Ecto neural progenitor cell (in vitro differentiated cells): ENCODE measurements at regions not wholly inside any gene's neighbourhood (a gene's known extent, or its start where the extent isn't known, plus 50 kb on each side); places are given as distances from the start of the nearest gene placed in this dataset.
"Not testable (repeated sequence)": the region's sequence is repeated elsewhere in the genome, so short reads cannot be mapped to it uniquely, and the experiment has no call there.

Source experiments
- DNase-seq: peaks from one replicate; pipeline ENCODE4 v3.0.0-alpha.2; 2018; ENCODE audit warnings: low spot score

DNA sequence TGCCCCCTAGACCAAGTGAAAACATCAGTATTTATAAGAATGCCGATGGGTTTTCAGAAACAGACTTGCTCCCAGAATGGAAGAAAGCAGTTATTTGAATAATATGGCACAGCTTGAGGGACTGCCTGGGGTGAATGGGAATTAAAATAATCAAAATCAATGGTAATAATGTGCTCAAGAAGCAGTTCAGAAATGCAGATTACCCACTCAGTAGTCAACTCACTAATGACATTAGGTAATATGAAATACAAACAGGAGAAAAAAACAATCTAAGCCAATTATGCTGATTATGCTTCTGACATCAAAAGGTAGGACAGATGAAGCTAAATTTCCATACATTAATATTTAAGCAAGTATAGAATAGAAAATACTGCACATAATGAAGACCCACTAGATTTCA is 179.3 kb downstream of the ENC1 start:
- no peak for DNase-seq

DNA sequence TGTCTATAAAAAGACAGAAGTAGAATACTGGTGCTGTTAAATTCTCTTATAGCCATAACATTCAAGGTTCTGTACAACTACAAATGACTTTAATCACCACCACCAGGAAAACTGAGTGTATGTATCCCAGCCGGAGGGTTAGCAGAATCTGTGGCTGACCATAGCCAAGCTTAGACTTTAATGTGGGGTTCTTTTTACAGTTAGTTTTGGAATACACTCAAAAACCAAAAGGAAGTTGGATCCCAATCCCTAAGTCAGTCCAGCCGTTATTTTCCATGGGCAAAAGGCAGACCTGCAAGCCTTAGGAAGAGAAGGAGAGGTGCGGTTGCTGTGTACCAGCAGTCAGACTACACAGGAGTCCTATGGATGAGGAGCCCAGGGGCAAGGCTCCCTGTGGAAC is 179.8 kb downstream of the ENC1 start:
- DNase-seq = no peak

DNA sequence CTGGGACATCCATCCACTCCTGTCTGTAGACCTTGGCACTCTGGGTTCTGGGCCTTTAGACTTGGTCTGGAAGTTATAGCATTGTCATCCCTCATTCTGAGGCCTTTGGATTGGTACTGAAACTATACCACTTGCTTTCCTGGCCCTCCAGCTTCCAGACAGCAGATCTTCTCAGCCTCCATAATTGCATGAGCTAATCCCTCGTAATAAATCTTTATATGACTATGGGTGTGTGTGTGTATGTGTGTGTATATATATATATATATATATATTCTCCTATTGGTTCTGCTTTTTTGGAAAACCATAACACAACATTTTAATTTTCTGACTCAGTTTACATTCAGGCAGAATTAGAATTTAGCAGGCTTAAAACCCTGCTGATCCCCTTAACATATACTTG is 180.5 kb downstream of the ENC1 start:
- no peak for DNase-seq

DNA sequence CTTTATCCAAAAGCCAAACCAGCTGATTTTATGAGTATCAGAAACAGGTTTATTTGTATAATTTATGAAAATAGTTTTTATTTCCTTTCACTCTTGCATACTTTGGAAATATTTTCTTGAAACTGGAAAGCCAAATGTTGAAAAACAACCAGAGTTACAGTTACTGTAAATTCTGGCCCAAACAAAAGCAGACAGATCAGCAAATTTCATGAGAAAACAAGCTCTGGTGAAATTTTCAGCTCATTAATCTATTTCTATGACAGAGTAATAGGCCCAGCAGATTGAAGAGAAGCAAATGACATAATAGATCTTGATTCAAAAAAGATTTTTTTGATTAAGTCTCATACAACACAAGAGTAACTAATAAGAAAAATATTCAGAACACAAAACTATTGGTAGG is 182.7 kb downstream of the ENC1 start:
- DNase-seq = no peak

DNA sequence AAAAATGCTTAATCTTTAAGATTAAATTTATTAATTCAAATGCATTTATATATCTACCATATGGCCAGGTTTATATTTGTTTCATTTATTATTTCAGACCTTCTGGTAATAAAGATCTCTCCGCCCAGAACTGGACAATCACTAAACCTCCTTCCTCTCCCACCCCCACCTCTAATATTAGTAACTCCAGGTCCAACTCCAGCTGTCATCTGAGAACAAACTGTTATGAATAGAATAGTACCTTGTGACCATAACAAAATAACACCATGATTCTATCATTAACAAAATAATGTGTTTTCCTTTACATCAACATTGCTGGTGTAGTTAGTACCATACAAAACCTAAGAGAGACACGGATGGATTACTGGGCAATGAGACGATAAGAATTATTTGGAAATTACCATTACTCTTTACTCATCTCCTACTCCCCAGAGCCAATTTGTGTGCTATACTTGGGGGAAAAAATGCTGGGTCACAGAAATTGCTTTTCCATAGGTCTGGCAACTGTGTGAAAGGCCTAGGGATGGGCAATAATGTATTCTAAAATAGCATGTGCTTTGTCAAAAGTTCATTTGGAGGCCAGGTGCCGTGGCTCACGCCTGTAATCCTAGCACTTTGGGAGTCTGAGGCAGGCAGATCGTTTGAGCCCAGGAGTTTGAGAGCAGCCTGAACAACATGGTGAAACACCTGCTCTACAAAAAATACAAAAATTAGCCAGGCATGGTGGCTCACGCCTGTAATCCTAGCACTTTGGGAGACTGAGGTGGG is 186.1 kb downstream of the ENC1 start:
- DNase-seq = no peak

DNA sequence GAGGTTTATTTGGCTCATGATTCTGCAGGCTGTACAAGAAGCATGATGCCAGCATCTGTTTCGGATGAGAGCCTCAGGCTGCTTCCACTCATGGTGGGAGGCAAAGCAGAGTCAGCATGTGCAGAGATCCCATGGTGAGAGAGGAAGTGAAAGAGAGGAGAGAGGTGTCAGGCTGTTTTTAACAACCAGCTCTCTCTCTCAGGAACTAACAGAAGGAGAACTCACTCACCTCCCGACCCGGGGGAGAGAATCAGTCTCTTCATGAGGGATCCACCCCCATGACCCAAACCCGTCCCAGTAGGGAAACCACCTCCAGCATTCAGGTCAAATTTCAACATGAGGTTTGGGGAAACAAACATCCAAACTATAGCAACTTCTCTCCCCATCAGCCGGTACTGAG is 187.7 kb downstream of the ENC1 start:
- DNase-seq = no peak

DNA sequence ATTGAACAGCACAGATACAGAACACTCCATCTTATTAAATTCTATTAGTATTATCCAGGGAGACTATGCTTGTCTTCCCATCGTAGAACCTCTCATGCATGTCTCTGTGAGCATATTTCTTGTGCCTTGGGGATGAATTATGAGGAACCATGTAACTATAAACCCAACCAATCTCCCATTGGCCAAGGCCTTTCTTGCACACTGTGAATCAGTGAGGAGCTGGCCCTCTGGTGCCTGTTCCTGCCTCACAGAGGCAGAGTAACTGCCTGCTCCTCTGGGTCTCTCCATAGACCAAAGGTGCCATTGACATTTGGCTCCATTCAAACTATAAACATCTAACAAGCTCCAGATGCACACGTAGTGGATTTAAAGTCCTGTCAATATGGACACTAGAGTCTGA is 190.4 kb downstream of the ENC1 start:
- no peak for DNase-seq

DNA sequence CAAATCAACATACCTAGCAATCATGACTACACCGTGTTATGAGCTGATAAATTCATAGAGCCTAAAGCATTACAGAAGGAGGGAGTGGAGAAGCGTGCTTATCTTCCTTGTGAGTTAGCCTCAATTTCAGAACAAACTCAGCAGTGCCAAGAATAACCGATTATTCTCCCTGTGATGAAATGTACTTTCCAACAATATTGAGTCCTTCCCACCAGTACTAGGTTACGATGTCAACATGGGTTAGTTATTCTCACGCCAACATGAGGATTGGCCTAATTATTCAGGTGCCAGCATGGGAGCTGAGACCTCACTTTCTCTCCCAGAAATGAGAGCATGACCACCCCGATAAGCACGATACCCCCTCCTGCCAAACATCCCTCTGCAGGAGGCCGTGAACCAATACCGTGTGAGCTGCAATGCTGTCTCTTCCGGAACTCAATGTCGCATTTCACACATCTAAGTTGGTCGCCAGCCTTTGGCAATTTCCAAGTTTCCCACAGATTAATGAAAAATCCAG is 193.7 kb downstream of the ENC1 start:
- DNase-seq = no peak

DNA sequence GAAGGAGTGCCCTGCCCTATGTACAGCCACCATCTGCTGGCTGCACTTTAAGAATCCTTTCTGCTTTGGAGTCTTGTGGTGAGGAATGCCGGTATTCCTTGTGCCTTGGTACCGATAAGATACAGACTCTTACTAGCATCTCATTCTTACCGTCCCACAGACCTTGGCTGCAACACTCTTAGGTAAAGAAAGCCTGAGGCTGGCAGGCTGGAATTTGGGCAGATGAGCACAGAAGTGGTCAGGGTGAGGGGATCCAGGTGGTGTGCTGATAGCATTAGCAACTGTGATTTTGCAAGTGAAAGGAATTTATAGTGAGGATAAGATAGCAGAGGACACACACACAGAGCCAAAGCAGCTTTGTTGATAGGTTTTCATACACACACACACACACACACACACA is 198.1 kb downstream of the ENC1 start:
- peak; percentile 46 for DNase-seq

DNA sequence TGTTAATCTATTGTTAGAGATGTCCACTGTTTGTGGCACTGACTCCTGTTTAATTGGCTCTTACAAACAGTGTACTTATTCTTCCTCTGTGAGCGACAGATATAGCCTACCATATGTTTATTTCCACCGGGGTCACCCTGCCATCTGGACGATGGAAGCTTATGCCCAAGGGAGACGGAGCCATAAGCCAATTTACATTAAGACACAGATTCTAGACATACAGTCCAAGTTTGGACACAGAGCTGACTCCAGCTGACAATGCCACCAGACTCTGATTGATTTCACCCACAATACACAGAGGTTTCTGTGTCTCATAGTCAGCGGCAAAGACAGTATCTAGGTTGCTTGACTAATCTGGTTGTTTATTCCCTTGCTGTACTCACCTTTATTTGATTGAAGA is 198.9 kb downstream of the ENC1 start:
- no peak for DNase-seq

DNA sequence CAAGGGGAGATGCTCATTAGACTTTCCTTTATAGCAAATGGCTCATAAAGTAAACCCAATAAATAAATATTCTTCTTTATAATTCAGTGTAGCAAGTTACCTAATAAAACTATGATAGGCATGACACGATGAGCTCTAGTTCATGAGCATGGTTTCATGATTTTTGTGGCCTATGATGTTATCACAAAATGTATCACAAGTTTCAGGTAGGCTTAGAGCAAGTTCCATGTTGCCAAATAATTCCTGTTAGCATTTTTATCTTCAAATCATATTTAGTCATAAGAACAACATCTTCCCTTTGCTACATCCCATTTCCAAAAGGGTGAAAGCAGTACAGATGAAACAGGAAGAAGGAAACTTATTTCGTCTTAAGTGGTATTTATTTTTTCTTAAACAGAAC is 200.2 kb downstream of the ENC1 start:
- DNase-seq = no peak

DNA sequence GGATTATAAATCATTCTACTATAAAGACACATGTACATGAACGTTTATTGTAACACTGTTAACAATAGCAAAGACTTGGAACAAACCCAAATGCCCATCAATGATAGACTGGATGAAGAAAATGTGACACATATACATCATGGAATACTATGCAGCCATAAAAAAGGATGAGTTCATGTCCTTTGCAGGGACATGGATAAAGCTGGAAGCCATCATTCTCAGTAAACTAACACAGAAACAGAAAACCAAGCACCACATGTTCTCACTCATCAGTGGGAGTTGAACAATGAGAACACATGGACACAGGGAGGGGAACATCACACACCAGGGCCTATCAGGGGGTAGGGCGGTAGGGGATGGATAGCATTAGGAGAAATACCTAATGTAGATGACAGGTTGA is 202.7 kb downstream of the ENC1 start:
- DNase-seq = not testable (repeated sequence)

DNA sequence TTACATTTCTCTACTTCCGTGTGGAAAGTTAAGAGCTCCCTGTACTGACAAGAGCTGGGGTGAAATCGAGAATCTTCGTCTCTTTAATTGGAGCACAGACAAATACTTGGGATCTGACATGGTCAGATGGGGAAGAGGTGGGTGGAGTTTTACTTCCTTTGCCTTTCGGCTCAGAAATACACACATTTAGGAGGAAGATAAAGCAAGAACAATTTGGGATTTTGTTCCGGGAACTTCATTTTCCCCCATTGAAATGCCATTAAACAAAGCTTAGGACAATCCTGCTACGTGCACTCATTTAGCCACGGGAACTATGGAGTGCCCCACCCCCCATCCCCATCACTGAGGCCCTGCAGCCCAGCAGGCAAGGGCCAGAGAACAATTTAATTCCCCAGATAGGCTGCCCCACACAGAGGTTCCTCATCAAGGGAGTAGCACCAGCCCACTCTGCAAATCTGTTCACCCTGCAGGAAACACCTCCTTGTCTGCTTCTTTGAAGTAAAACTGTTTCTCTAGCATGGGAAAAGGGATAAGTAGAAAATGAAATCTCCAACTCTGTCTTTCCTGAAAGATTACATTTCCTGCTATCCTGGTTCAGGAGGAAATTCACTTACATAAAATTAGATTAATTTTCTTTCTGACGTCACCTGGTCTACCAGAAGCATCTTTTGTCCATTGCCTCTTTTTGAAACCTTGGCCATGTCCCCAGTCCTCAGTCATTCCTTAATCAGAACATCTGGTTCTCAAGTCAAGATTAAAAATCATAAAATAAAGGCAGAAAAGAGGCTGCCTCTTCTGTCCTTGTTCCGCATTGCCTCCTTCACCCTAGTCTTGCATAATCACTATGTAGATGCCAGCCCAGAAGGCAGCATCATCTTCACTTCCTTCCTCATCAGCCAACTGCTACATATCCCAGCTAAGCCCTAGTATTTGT is 206.4 kb downstream of the ENC1 start:
- DNase-seq = peak; percentile 54

DNA sequence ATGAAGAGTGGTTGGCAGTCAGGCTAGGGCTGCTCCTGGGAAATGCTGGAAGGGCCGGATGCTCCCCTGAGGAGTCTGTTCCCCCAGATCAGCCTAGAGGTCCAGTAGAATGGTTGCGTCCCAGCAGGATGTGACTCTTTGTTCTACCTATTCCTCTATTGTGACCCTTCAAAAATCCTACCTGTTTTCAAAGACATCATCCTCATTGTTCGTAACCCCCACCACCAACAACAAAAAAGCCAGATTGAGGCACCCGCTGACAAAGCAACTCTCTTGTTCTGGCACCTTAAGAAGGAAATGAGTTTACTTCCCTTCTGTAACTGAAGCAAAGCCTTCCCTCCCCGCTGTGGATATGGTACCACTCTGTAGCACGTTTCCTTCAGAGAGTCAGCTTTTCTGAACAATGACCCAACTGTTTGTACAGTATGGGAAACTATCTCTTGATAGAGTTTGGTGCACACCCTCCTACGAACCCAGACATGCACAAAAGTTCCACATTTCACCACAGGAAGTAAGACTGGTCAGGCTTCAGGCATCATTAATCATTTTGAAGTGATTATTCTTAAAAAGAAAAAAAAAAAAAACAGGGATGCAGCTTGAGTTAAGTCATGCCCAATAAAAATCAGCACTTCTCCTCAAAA is 207.2 kb downstream of the ENC1 start:
- DNase-seq = no peak

DNA sequence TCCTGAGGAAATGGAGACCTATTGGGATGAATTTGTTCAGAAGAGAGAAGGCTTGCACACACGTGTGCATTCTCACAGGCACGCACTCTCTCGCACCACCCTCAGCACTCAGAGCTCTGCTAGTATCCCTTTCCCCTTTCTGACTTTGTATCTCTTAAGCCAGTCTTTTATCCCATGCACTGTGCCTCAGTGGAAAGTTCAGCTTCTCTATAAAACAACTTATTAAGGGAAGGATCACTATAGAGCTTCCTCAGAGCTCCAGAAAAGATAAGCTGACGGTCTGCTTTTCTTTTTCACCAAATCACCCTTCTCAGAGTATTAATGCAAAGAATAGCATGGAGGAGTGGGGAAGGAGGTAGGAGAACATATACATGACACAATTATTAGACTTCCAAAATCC is 207.8 kb downstream of the ENC1 start:
- DNase-seq = no peak

DNA sequence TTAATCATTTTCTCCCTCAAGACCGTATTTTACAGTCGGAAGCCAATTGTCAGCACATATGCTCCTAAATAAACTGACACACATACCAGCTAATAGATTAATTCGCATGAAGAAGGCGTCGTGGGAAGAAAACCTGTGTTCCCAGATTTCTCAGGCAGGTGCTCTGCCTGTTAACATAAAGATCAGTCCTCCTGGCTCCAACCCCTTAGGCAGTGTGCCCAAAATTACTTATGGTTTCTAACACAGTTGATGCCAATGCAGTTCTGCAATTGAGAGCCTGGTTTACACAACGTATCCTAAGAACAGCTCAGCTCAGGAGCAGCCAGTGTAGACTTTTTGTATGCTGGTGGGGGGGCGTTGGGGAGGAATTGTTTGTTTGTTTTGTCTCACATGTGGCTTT is 208.3 kb downstream of the ENC1 start:
- DNase-seq = no peak

DNA sequence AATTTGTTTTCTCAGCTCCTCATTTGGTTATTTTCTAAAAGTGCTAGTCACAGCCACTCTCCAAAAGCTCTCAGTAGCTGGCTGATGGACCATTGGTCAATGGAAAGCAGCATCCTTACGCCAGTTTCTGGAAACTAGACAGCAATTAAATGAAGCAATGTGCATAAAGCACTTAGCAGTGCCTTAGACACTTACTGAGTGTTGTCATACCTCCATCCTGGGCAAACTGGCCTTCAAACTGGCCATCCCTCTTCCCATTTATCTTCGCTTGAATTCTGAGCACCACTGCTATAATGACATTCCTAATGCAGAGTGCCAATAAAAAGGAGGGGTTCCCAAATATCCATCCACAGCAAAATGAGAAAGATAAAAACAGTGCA is 209.2 kb downstream of the ENC1 start:
- DNase-seq = no peak

DNA sequence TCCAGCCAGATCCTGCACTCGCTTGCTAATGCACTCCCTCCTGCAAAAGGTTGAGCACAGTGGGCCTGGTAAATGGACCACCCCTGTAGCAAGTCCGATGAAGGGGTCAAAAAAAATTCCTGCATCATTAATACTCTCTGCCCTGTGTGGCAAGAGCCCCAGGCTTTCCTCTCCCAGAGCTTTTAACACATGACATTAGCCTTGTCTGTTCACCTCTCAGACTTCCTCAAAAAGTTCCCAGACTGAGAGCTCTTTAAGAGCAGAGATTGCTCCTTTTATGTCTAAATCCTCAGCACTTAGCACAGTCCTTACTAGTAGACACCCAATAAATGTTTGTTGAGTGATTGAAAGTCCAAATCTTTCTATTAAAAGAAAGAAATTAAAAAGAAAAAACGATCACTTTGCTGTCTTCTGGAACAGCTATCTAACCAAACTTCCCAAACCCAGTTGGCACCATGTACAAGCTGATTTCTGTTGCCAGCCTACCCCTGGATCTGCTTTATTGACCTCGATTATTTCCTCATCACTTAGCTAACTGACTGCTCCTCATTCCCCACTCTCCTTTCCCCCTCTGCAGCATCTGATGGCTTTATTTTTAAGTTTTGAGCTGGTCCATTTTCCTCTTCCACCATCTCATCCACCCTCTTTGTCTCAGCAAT is 209.8 kb downstream of the ENC1 start:
- DNase-seq = no peak

DNA sequence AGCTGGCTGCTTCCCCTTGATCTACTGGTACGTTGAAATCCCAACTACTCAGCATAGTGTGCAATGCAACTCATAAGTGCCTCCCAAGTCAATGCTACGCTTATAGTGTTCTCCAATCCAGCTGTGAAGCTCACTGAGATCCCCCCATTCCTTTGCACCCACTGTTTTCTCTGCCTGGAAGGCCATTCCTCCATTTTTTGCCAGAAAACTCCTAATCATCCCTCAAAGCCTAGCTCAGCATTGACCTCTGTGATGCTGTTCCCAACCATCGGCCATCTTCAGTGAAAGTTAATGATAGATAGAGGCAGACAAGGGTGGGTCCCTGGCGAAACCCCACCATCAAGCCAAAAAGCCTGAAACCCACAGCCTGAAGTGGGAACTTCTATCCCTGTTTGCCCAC is 211.0 kb downstream of the ENC1 start:
- DNase-seq = no peak

DNA sequence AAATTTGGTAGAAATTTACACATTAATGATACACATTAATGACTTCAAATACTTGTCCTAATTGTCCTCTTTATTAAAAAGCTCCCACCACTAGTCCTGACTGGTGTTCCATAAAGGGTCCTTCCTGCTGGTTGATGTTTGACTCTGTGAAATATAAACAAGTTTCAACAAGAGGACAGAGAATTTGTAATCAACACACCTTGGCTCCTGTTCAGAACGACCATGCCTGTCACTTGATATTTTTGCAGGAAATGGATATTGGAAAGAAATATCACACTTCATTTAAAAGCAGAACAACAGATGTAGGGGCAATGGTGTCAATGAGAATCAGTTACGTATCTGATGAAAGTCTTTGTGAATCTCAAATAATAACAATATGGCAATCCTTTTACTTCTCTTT is 211.7 kb downstream of the ENC1 start:
- no peak for DNase-seq

DNA sequence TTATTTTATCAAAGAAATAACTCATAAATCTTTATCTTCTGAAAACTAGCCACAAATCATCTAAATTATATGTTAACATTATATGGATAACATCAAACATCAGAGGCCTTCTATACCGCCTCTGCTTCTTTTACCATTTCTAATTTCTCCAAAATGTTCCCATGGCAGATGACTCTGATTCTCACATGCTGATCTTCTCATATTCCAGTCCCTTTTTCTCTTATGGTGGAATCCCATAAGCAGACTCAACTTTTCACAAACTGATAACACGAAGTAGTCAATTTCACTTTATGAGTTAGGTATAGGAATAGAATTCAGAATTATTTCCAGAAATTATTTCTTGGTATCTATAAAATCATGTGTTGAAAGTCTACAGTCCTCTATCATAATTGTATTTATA is 212.3 kb downstream of the ENC1 start:
- DNase-seq = no peak

DNA sequence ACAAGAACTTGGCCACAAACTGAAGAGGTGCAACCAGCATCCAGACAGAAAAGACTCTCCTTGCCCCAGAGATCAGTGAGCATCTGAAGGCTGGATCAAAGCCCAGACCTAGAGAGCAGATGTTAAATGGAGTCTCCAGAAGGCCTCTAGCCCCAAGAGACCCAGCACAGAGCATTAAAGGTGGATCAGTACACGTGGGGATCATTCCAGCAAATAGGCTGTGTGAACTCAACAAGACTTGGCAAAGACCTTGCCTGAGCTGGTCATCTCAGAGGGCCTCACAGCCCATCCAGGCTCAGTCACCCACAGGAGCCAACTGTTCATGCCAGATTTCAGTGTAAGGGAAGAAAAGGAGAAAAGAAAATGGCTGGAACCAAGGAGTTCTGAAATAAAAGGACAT is 214.0 kb downstream of the ENC1 start:
- DNase-seq = no peak
